22Rv1 (cell line): ENCODE measurements at regions not wholly inside any gene's neighbourhood (a gene's known extent, or its start where the extent isn't known, plus 50 kb on each side); places are given as distances from the start of the nearest gene placed in this dataset.

ENCODE experiments used
- H3K27ac ChIP-seq: fragments of 450-650 bp; 2 replicates; pipeline ENCODE4 v1.5.1; 2017
- ZFX ChIP-seq: fragments of 450-650 bp; IDR thresholded peaks from 2 replicates; pipeline ENCODE4 v1.6.1; 2017; ENCODE audit warnings: antibody characterized with exemption, borderline replicate concordance
- TF ChIP-seq, protein P1 (sequence below): fragments of 450-650 bp; IDR thresholded peaks from 2 replicates; pipeline ENCODE4 v1.5.1; 2017; ENCODE audit warnings: mild to moderate bottlenecking

- no peak for TF ChIP-seq ZFX
- TF ChIP-seq, protein P1, sequence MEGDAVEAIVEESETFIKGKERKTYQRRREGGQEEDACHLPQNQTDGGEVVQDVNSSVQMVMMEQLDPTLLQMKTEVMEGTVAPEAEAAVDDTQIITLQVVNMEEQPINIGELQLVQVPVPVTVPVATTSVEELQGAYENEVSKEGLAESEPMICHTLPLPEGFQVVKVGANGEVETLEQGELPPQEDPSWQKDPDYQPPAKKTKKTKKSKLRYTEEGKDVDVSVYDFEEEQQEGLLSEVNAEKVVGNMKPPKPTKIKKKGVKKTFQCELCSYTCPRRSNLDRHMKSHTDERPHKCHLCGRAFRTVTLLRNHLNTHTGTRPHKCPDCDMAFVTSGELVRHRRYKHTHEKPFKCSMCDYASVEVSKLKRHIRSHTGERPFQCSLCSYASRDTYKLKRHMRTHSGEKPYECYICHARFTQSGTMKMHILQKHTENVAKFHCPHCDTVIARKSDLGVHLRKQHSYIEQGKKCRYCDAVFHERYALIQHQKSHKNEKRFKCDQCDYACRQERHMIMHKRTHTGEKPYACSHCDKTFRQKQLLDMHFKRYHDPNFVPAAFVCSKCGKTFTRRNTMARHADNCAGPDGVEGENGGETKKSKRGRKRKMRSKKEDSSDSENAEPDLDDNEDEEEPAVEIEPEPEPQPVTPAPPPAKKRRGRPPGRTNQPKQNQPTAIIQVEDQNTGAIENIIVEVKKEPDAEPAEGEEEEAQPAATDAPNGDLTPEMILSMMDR: no peak
- no peak overlapping the region for H3K27ac ChIP-seq
These were observed 76.0 kb upstream of the SOD1 start for GRCh38 chr21:31583498-31583897.

DNA sequence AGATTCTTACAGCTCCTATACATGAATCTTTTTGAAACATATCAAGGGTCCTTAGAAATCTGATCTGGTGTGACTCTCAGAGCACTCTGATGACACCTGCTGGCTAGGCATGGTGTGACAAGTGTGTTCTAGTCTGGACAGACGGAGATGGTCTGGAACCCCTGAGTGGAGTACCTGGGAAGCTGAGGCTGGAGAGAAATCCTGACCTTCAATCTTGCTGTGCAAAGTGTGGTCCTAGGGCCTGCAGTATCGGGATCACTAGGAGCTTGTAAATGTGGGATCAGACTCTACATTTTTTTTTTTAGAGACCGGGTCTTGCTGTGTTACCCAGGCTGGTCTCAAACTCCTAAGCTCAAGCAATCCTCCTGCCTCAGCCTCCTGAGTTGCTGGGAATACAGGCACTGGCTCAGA is 78.6 kb upstream of the SOD1 start:
- no peak overlapping the region for H3K27ac ChIP-seq
- no peak for TF ChIP-seq ZFX
- TF ChIP-seq, protein P1: peak; percentile 86

- TF ChIP-seq ZFX: no peak
- TF ChIP-seq, protein P1: no peak
- no peak overlapping the region for H3K27ac ChIP-seq
These were observed 82.2 kb upstream of the SOD1 start for GRCh38 chr21:31577271-31577670.

- H3K27ac ChIP-seq: no peak overlapping the region
- TF ChIP-seq, protein P1: no peak
- TF ChIP-seq ZFX: no peak
These were observed 83.1 kb upstream of the SOD1 start for GRCh38 chr21:31576428-31576827.

DNA sequence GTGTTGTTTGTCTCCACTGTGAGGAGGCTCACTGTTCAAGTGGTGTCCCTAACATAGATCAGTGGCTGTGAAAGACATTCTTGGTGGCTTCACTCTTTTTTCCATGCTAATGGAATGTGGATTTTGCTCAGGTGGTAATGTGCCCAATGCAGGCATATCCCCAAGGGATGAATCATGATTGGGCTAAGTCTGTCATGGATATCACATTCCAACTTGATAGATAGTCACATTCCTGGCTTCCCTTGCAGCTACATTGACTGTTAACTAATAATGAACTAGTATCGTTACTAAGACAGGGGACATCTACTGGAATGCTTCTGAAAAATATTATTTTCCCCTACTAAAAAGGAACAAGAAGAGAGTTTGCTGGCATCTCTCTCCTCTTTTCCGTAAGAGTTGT is 86.3 kb upstream of the SOD1 start:
- TF ChIP-seq, protein P1: no peak
- TF ChIP-seq ZFX: no peak
- H3K27ac ChIP-seq: no peak overlapping the region

DNA sequence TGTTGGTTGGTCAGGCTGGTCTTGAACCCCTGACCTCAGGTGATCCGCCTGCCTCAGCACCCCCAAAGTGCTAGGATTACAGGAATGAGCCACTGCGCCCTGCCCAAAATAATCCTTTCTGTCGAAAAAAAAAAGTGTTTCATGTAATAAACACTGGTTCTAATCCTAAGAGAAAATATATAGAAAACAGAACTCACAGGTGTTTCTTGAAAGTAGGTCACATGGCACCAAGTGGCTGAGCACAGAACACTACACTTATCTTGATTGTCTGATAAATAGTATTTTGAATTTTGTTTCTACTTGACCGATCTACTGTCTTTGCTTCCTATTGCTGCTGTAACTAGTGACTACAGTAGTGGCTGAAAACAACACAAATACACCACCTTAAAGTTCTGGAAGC is 87.6 kb upstream of the SOD1 start:
- H3K27ac ChIP-seq: no peak overlapping the region
- no peak for TF ChIP-seq ZFX
- TF ChIP-seq, protein P1: no peak

DNA sequence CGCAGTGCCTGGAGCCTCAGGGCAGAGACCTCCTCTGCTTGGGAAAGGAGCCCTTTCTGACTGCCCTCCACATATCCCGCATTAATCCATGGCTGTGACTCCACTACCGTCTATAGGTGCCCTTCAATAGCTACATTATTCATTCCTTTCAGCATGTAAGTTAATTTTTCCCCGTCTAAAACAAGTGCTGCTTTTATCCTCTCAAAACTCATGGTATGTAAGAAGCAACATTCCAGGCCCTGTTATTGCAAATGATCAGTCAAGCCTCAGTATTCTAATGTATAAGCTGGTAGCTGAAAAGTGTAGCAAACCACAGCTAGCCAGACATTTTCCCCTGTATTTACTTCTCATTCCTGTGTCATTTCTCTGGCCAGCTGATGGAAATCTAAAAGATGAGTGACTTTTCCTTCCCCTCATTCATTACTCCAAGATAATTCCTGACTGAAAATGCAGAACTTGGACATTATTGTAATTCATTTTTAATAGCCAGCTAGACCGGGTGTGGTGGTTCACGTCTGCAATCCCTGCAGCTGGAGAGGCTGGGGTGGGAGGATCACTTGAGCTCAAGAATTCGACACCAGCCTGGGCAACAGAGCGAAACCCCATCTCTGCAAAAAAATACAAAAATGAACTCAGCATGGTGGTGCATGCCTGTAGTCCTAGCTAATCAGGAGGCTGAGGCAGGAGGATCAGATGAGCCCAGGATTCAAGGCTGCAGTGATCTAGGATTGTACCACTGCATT is 88.5 kb upstream of the SOD1 start:
- H3K27ac ChIP-seq: no peak overlapping the region
- TF ChIP-seq ZFX: no peak
- TF ChIP-seq, protein P1: no peak
